ENCODE measurements at regions not wholly inside any gene's neighbourhood (a gene's known extent, or its start where the extent isn't known, plus 50 kb on each side); places are given as distances from the start of the nearest gene placed in this dataset.
"Not testable (repeated sequence)": the region's sequence is repeated elsewhere in the genome, so short reads cannot be mapped to it uniquely, and the experiment has no call there.

- H3K4me3 ChIP-seq, result no peak overlapping the region
- no peaks in the 10 kb centered on the region for H3K36me3 ChIP-seq
- no peaks in the 10 kb centered on the region for H3K4me1 ChIP-seq
- DNase-seq (ENCODE audit: extremely low spot score), result no peak
- 74% methylated on average over 5 of the region's 5 CpGs for WGBS
- intact Hi-C loops (cut with DNase I), result no loop called here
- TF ChIP-seq EP300 (IDR thresholded peaks at IDR 0.05) (no peak), POLR2AphosphoS5 (IDR thresholded peaks at IDR 0.05) (no peak), CTCF (IDR thresholded peaks at IDR 0.05) (no peak), POLR2A (IDR thresholded peaks at IDR 0.05; ENCODE audit: low read depth) (no peak)
- H3K27ac ChIP-seq (replicated peaks in 1 of 4), result no peak overlapping the region
- H3K9me3 ChIP-seq, result no peaks in the 10 kb centered on the region
- H3K27me3 ChIP-seq, result no peaks in the 10 kb centered on the region
Measured at GRCh38 chr2:184197413-184197812, 400.9 kb upstream of the ZNF804A start.

GRCh38 chr2:184198791-184199190 is 399.5 kb upstream of the ZNF804A start:
- 95% methylated on average over 5 of the region's 5 CpGs for WGBS
- H3K4me3 ChIP-seq; intact Hi-C loops (cut with DNase I); DNase-seq (ENCODE audit: extremely low spot score); H3K36me3 ChIP-seq; H3K9me3 ChIP-seq; H3K4me1 ChIP-seq; H3K27me3 ChIP-seq; H3K27ac ChIP-seq (replicated peaks in 1 of 4): not testable (repeated sequence)

- H3K27ac ChIP-seq (replicated peaks in 1 of 4), result no peak overlapping the region
- no peaks in the 10 kb centered on the region for H3K9me3 ChIP-seq
- no peak for DNase-seq (ENCODE audit: extremely low spot score)
- 88% methylated on average over 4 of the region's 4 CpGs for WGBS
- intact Hi-C loops (cut with DNase I), result no loop called here
- no peaks in the 10 kb centered on the region for H3K27me3 ChIP-seq
- TF ChIP-seq CTCF (IDR thresholded peaks at IDR 0.05), result no peak
- no peak for TF ChIP-seq EP300 (IDR thresholded peaks at IDR 0.05)
- TF ChIP-seq POLR2A (IDR thresholded peaks at IDR 0.05; ENCODE audit: low read depth), result no peak
- TF ChIP-seq POLR2AphosphoS5 (IDR thresholded peaks at IDR 0.05), result no peak
- no peaks in the 10 kb centered on the region for H3K4me1 ChIP-seq
- no peak overlapping the region for H3K4me3 ChIP-seq
- no peaks in the 10 kb centered on the region for H3K36me3 ChIP-seq
Measured at GRCh38 chr2:184199274-184199673, 399.1 kb upstream of the ZNF804A start.

- intact Hi-C loops (cut with DNase I), result no loop called here
Measured at GRCh38 chr2:184201246-184201645, 397.1 kb upstream of the ZNF804A start.

GRCh38 chr2:184203661-184204060 is 394.7 kb upstream of the ZNF804A start:
- Histone ChIP-seq H3K4me1 (no peaks in the 10 kb centered on the region), H3K9me3 (no peaks in the 10 kb centered on the region), H3K27ac (replicated peaks in 1 of 4) (no peak overlapping the region), H3K36me3 (no peaks in the 10 kb centered on the region), H3K4me3 (no peak overlapping the region), H3K27me3 (no peaks in the 10 kb centered on the region)
- no peak for DNase-seq (ENCODE audit: extremely low spot score)
- TF ChIP-seq POLR2A (IDR thresholded peaks at IDR 0.05; ENCODE audit: low read depth) (no peak), EP300 (IDR thresholded peaks at IDR 0.05) (no peak), POLR2AphosphoS5 (IDR thresholded peaks at IDR 0.05) (no peak), CTCF (IDR thresholded peaks at IDR 0.05) (no peak)
- WGBS, result 94% methylated on average over 1 of the region's 1 CpG
- intact Hi-C loops (cut with DNase I), result no loop called here

More at GRCh38 chr2:184201246-184201645, 397.1 kb upstream of the ZNF804A start:
- no peak for DNase-seq (ENCODE audit: extremely low spot score)
- Histone ChIP-seq H3K36me3 (no peaks in the 10 kb centered on the region), H3K27ac (replicated peaks in 1 of 4) (no peak overlapping the region), H3K4me1 (no peaks in the 10 kb centered on the region), H3K4me3 (no peak overlapping the region), H3K27me3 (no peaks in the 10 kb centered on the region), H3K9me3 (no peaks in the 10 kb centered on the region)
- WGBS, result 97% methylated on average over 2 of the region's 2 CpGs
- no peak for TF ChIP-seq POLR2AphosphoS5 (IDR thresholded peaks at IDR 0.05)
- no peak for TF ChIP-seq POLR2A (IDR thresholded peaks at IDR 0.05; ENCODE audit: low read depth)
- TF ChIP-seq EP300 (IDR thresholded peaks at IDR 0.05), result no peak
- TF ChIP-seq CTCF (IDR thresholded peaks at IDR 0.05), result no peak

Measured in esophagus muscularis mucosa (tissue), 4 donors.